EH (cell line): ENCODE measurements at regions not wholly inside any gene's neighbourhood (a gene's known extent, or its start where the extent isn't known, plus 50 kb on each side); places are given as distances from the start of the nearest gene placed in this dataset.
A peak's percentile ranks its signal among the peaks of the same experiment; 100 is the strongest.

ENCODE experiments used
- DNase-seq: peaks from one replicate; pipeline ENCODE4 v3.0.0-alpha.2; 2015; ENCODE audit warnings: low read depth

GRCh38 chr1:234554218-234554697 is 55.7 kb downstream of the IRF2BP2 start:
- DNase-seq = no peak

- DNase-seq = peak; percentile 97
These were observed 56.5 kb downstream of the IRF2BP2 start for GRCh38 chr1:234553240-234554188.

GRCh38 chr1:234551032-234551378 is 59.0 kb downstream of the IRF2BP2 start:
- no peak for DNase-seq

DNA sequence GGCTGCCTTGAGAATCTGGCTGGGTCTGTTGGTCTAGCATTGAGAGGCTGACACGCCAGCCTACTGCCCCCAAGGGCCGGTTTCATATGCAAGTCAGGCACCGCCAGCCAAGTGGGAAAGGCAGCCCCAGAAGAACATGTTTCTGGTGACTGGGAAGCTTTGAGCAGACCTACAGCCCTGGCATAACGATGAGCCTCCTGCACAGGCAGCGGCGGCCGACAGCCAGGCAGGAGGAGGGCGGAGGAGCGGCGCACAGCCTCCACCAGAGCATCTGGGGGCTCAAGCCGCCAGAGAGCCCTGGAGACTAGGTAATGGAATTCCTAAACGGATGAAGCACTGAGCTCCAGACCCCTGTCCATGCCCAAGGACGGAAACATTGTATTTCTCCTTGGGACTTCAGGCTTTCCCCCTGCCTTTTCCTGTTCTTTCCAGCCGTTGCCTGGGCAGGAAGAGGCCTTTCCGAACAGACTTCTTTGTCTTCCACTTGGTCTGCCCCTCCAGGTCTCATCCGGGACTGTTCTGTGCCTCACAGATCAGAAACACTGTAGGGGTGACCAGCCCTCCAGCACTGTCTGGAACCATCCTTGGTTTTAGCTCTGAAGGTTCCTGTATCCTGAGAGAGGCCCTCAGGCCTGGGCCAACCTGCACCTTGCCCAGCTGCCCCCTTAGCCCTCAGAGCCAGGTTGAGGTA is 59.5 kb downstream of the IRF2BP2 start:
- no peak for DNase-seq

GRCh38 chr1:234549447-234550021 is 60.4 kb downstream of the IRF2BP2 start:
- DNase-seq = no peak

GRCh38 chr1:234546890-234547788 is 62.8 kb downstream of the IRF2BP2 start:
- DNase-seq = no peak

GRCh38 chr1:234546387-234546704 is 63.6 kb downstream of the IRF2BP2 start:
- no peak for DNase-seq

GRCh38 chr1:234545517-234546386 is 64.2 kb downstream of the IRF2BP2 start:
- no peak for DNase-seq

- DNase-seq = peak; percentile 96
These were observed 65.2 kb upstream of the TARBP1 start for GRCh38 chr1:234544087-234544579.

DNA sequence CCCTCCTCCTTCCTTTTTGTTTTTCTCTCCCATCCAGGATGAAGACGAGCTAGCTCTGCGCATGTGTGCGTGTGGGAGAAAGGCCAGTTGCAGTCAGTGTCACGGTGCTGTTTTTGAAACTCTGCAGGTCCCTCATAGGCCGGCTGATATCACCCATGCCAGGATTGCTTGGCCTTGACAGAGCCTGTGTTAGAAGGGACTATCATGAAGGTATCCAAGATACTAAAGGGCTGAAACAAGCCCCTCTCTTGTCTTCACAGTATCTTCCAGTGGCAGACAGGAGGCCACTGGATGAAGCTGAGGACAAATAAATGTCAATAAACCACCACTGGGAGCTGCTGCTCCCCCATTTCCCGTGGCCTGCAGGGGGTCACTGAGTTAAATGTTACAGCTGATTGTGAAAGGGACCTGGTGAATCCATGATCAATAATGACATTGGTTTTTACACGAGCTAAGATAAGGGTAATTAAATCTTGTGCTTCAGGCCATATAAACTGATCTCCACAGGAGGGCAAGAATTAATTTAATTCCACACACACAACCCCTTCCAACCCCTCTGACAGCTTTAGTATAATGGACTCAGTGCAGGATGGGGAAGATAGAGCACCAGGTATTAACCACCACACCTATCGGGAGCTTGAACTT is 64.6 kb upstream of the TARBP1 start:
- no peak for DNase-seq

GRCh38 chr1:234542211-234542850 is 63.4 kb upstream of the TARBP1 start:
- DNase-seq = no peak

- DNase-seq = peak; percentile 47
These were observed 62.5 kb upstream of the TARBP1 start for GRCh38 chr1:234541286-234541975.

- no peak for DNase-seq
These were observed 61.4 kb upstream of the TARBP1 start for GRCh38 chr1:234540404-234540762.

- DNase-seq = no peak
These were observed 60.9 kb upstream of the TARBP1 start for GRCh38 chr1:234539666-234540403.

- no peak for DNase-seq
These were observed 60.1 kb upstream of the TARBP1 start for GRCh38 chr1:234538930-234539649.

GRCh38 chr1:234538062-234538731 is 59.2 kb upstream of the TARBP1 start:
- DNase-seq = no peak

- DNase-seq = no peak
These were observed 58.3 kb upstream of the TARBP1 start for GRCh38 chr1:234537236-234537635.
